HCT116 (cell line): ENCODE measurements at regions not wholly inside any gene's neighbourhood (a gene's known extent, or its start where the extent isn't known, plus 50 kb on each side); places are given as distances from the start of the nearest gene placed in this dataset.

Source experiments
- ATAC-seq: fragments of 200-7000 bp; cut with Tn5 transposase; 2 replicates; pipeline ENCODE4 v1.9.1; 2020; ENCODE audit warnings: mild to moderate bottlenecking, moderate library complexity
- BruUV-seq: library from RNA; stranded (reverse); fragments of 400-500 nt; replicated peaks from 2 replicates; lab custom pipeline; 2021; lab: Mats Ljungman, UMichigan
- CTCF ChIA-PET: fragments of 300-600 bp; sonication (Branson Sonifier 250); formaldehyde crosslinking; loops from one replicate; lab custom pipeline; 2021; ENCODE audit warnings: antibody characterized with exemption; lab: Charles Lee
- POLR2A ChIA-PET: fragments of 300-600, 350-600 bp; sonication (Branson Sonifier 250); formaldehyde crosslinking; loops from one replicate; lab custom pipeline; 2021; ENCODE audit warnings: antibody characterized with exemption; lab: Charles Lee
- RAD21 ChIA-PET, 2 experiments: fragments of 300-600 bp; sonication (Branson Sonifier 250); formaldehyde crosslinking; loops; one replicate each; lab custom pipeline; 2023; ENCODE audit warnings: low total read pairs in 2 of 2; ENCODE audit not compliant: uncharacterized antibody in 2 of 2, unreplicated experiment in 2 of 2, low non-redundant PET in 1 of 2; lab: Charles Lee
- DNase-seq: peaks from one replicate; pipeline ENCODE4 v3.0.0-alpha.2; 2010; ENCODE audit warnings: low read depth, low spot score
- H2AFZ ChIP-seq: fragments of 200-600 bp; shearing (Covaris generic), sonication (generic); 2 replicates; pipeline ENCODE4 v1.6.1; 2017; ENCODE audit warnings: low read depth, mixed run types, mixed read lengths, antibody characterized with exemption, low read length; ENCODE audit not compliant: poor library complexity, severe bottlenecking
- H3K27ac ChIP-seq: 2 replicates; pipeline ENCODE4 v1.5.1; 2012; ENCODE audit warnings: low read depth, low read length
- H3K27me3 ChIP-seq: fragments of 200-600 bp; sonication (generic); 2 replicates; pipeline ENCODE4 v1.6.1; 2016; ENCODE audit warnings: mixed run types, low read length, mixed read lengths; ENCODE audit not compliant: insufficient read depth
- H3K36me3 ChIP-seq, 2 experiments: fragments of 200-500 bp in 1 of 2; fragments of 200-600 bp in 1 of 2; sonication (Bioruptor generic) in 1 of 2; sonication (generic) in 1 of 2; 2 replicates each; pipeline versions ENCODE4 v1.5.1 to v1.6.1; 2014 to 2016; ENCODE audit warnings: low read length in 2 of 2, inconsistent platforms in 1 of 2, mixed read lengths in 1 of 2, mixed run types in 1 of 2; ENCODE audit not compliant: insufficient read depth in 2 of 2, control insufficient read depth in 1 of 2
- H3K4me1 ChIP-seq, 2 experiments: fragments of 200-600 bp in 1 of 2; sonication (generic) in 1 of 2; 2 replicates each; pipeline versions ENCODE4 v1.5.1 to v1.6.1; 2012 to 2017; ENCODE audit warnings: low read length in 2 of 2, inconsistent platforms in 1 of 2, mild to moderate bottlenecking in 1 of 2, mixed read lengths in 1 of 2, mixed run types in 1 of 2, moderate library complexity in 1 of 2; ENCODE audit not compliant: insufficient read depth in 2 of 2, control insufficient read depth in 1 of 2
- H3K4me2 ChIP-seq: fragments of 200-600 bp; sonication (generic); 2 replicates; pipeline ENCODE4 v1.6.1; 2017; ENCODE audit warnings: mixed run types, low read length, mixed read lengths
- H3K4me3 ChIP-seq, 2 experiments: fragments of 200-600 bp in 1 of 2; sonication (generic) in 1 of 2; replicated peaks in 1 of 2; 2 replicates each; pipeline ENCODE4 v1.5.1; 2011 to 2016; ENCODE audit warnings: low read length in 2 of 2, control low read depth in 1 of 2, low read depth in 1 of 2, mild to moderate bottlenecking in 1 of 2, mixed read lengths in 1 of 2, mixed run types in 1 of 2
- H3K79me2 ChIP-seq: fragments of 200-600 bp; sonication (generic); 2 replicates; pipeline ENCODE4 v1.6.1; 2017; ENCODE audit warnings: mild to moderate bottlenecking, mixed run types, low read length, moderate library complexity, mixed read lengths; ENCODE audit not compliant: insufficient read depth
- H3K9ac ChIP-seq: fragments of 200-600 bp; sonication (generic); 2 replicates; pipeline ENCODE4 v1.6.1; 2016; ENCODE audit warnings: low read length, mixed read lengths
- H3K9me2 ChIP-seq: fragments of 200-600 bp; sonication (generic), shearing (Covaris generic); 2 replicates; pipeline ENCODE4 v1.6.1; 2017; ENCODE audit warnings: mixed run types, mild to moderate bottlenecking, moderate library complexity; ENCODE audit not compliant: insufficient read depth
- H3K9me3 ChIP-seq, 2 experiments: fragments of 200-500 bp in 1 of 2; fragments of 200-600 bp in 1 of 2; sonication (Bioruptor generic) in 1 of 2; sonication (generic) in 1 of 2; 2 replicates each; pipeline ENCODE4 v1.6.1; 2014 to 2017; ENCODE audit warnings: low read length in 2 of 2, mixed read lengths in 2 of 2, inconsistent platforms in 1 of 2, low read depth in 1 of 2, mild to moderate bottlenecking in 1 of 2, mixed run types in 1 of 2, moderate library complexity in 1 of 2; ENCODE audit not compliant: control insufficient read depth in 1 of 2, insufficient read depth in 1 of 2
- H4K20me1 ChIP-seq: fragments of 200-600 bp; sonication (generic), shearing (Covaris generic); 2 replicates; pipeline ENCODE4 v1.6.1; 2017; ENCODE audit warnings: mixed run types, mild to moderate bottlenecking, moderate library complexity; ENCODE audit not compliant: insufficient read depth
- ATF3 ChIP-seq: IDR thresholded peaks from 2 replicates; pipeline ENCODE4 v1.6.1; 2012
- CBX3 ChIP-seq: IDR thresholded peaks from 2 replicates; pipeline ENCODE4 v1.6.1; 2012; ENCODE audit warnings: low read depth
- CEBPB ChIP-seq: IDR thresholded peaks from 2 replicates; pipeline ENCODE4 v1.6.1; 2012; ENCODE audit warnings: low read depth
- CTCF ChIP-seq, 3 experiments: fragments of 200-600 bp in 1 of 3; sonication (generic) in 1 of 3; IDR thresholded peaks in 2 of 3; conservative IDR thresholded peaks in 1 of 3; 2 replicates each; pipeline ENCODE4 v1.5.1; 2012 to 2017; ENCODE audit warnings: low read depth in 2 of 3, low read length in 2 of 3, antibody characterized with exemption in 1 of 3, borderline replicate concordance in 1 of 3, control low read depth in 1 of 3, mild to moderate bottlenecking in 1 of 3, mixed read lengths in 1 of 3, mixed run types in 1 of 3, moderate library complexity in 1 of 3; ENCODE audit not compliant: insufficient read depth in 1 of 3
- EZH2 ChIP-seq: fragments of 200-600 bp; sonication (generic); IDR thresholded peaks from 2 replicates; pipeline ENCODE4 v1.6.1; 2017; ENCODE audit warnings: antibody characterized with exemption, mixed run types
- EZH2phosphoT487 ChIP-seq: fragments of 200-600 bp; IDR thresholded peaks from 2 replicates; pipeline ENCODE4 v1.6.1; 2018; ENCODE audit warnings: antibody characterized with exemption, borderline replicate concordance
- MAX ChIP-seq: IDR thresholded peaks from 2 replicates; pipeline ENCODE4 v1.6.1; 2012
- POLR2A ChIP-seq: IDR thresholded peaks from 2 replicates; pipeline ENCODE4 v1.7.0; 2011; ENCODE audit warnings: borderline replicate concordance; ENCODE audit not compliant: insufficient read depth, insufficient read length; ENCODE audit errors: extremely low read depth
- REST ChIP-seq: IDR thresholded peaks from 2 replicates; pipeline ENCODE4 v1.6.1; 2012; ENCODE audit warnings: low read depth
- SIN3A ChIP-seq: IDR thresholded peaks from 2 replicates; pipeline ENCODE4 v1.6.1; 2012; ENCODE audit warnings: low read depth
- SP1 ChIP-seq: IDR thresholded peaks from 2 replicates; pipeline ENCODE4 v1.6.1; 2012; ENCODE audit warnings: low read depth
- SRF ChIP-seq: IDR thresholded peaks from 2 replicates; pipeline ENCODE4 v1.6.1; 2012; ENCODE audit warnings: low read depth
- TCF7L2 ChIP-seq: IDR thresholded peaks from 2 replicates; pipeline ENCODE4 v1.7.0; 2011; ENCODE audit warnings: borderline replicate concordance, inconsistent platforms; ENCODE audit not compliant: insufficient read depth, insufficient read length; ENCODE audit errors: extremely low read depth
- YY1 ChIP-seq: IDR thresholded peaks from 2 replicates; pipeline ENCODE4 v1.6.1; 2011; ENCODE audit warnings: low read length, low read depth, moderate library complexity, mild to moderate bottlenecking; ENCODE audit not compliant: insufficient replicate concordance; ENCODE audit errors: extremely low read depth
- ZBTB33 ChIP-seq: IDR thresholded peaks from 2 replicates; pipeline ENCODE4 v1.6.1; 2011; ENCODE audit warnings: mild to moderate bottlenecking, low read length, moderate library complexity; ENCODE audit not compliant: insufficient replicate concordance; ENCODE audit errors: extremely low read depth
- ZFX ChIP-seq: fragments of 450-650 bp; IDR thresholded peaks from 2 replicates; pipeline ENCODE4 v1.6.1; 2017
- ZNF274 ChIP-seq: fragments of 200-500 bp; sonication (Bioruptor generic); IDR thresholded peaks from 2 replicates; pipeline ENCODE4 v1.6.1; 2014; ENCODE audit warnings: mild to moderate bottlenecking, low read depth, low read length, inconsistent platforms
- intact Hi-C: fragments of 100-400 bp; cut with micrococcal nuclease; formaldehyde crosslinking; loops from 2 replicates; pipeline ENCODE4 v1.10.0; 2022

GRCh38 chr7:108735814-108736213 is 166.1 kb downstream of the DNAJB9 start (continued):
- TF ChIP-seq ATF3 (no peak), EZH2phosphoT487 (no peak), MAX (no peak), CEBPB (no peak), EZH2 (no peak), POLR2A (no peak), SIN3A (no peak)

- H3K9me3 ChIP-seq = no peaks in the 10 kb centered on the region
- no peaks in the 10 kb centered on the region for H4K20me1 ChIP-seq
- H3K27me3 ChIP-seq = no peaks in the 10 kb centered on the region; the same call in 1 of the 2 replicates
- H3K9ac ChIP-seq = no peak overlapping the region
- POLR2A ChIA-PET = interaction anchor here (0.7 kb wide), 1 partner anchor 17 kb away, joined by 3 read pairs; no protein-coding TSS in a partner anchor
- no peak for ATAC-seq
- RAD21 ChIA-PET = no interaction called here
- no peaks in the 10 kb centered on the region for H3K9me2 ChIP-seq
- no peak overlapping the region for H3K4me2 ChIP-seq
- no TSS peak for BruUV-seq
- no peak overlapping the region for H3K27ac ChIP-seq
- intact Hi-C loops = no loop called here
- H3K79me2 ChIP-seq = no peaks in the 10 kb centered on the region
- H3K4me3 ChIP-seq = no peak overlapping the region
- no peaks in the 10 kb centered on the region for H3K4me1 ChIP-seq
- no peak overlapping the region for H2AFZ ChIP-seq
- no peak for DNase-seq
- H3K36me3 ChIP-seq = no peaks in the 10 kb centered on the region
- CTCF ChIA-PET = no interaction called here
- no peak for TF ChIP-seq CTCF (IDR thresholded peaks at IDR 0.05 in 2 of 3, conservative IDR thresholded peaks at IDR 0.05 in 1 of 3; ENCODE audit: borderline replicate concordance in 1 of 3, insufficient read depth in 1 of 3, low read depth in 2 of 3, low read length in 2 of 3)
- no peak for TF ChIP-seq ZNF274
- TF ChIP-seq REST = no peak
- no peak for TF ChIP-seq ZBTB33
- no peak for TF ChIP-seq YY1
- TF ChIP-seq SP1 = no peak
- TF ChIP-seq ATF3 = no peak
- TF ChIP-seq SRF = no peak
- TF ChIP-seq EZH2 = no peak
- TF ChIP-seq TCF7L2 = no peak
- no peak for TF ChIP-seq ZFX
- no peak for TF ChIP-seq CBX3
Observed at GRCh38 chr7:108736221-108736891, 166.7 kb downstream of the DNAJB9 start.
